ENCODE measurements at regions not wholly inside any gene's neighbourhood (a gene's known extent, or its start where the extent isn't known, plus 50 kb on each side); places are given as distances from the start of the nearest gene placed in this dataset.
A peak's percentile ranks its signal among the peaks of the same experiment; 100 is the strongest.

DNA sequence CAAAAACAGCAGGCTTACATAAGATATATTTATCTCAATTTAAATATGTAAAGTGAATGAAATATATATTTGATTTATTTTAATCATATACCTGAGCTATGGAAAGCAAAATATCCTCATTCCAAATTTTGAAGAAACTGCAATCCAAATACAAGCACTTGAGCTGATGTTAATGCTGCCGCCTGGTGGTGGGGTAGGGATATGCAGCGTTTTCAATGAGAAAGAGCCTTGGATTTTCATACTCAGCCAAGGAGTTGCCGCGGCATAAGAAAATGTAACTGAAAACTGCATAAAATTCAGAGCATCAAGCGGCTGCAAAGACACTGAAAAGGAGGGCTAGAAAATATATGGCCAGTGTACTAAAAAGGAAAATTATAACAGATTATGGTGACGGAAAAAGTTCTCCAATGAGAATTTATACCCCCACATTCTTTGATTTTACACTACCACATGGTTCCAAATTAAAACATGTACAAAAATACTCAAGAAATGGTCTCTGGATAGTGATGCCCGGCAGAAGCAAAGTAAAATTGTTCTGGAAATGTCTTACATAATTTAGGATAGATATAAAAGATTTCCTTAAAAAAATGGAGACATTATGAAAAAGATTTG, 660.3 kb upstream of the PITX2 start:
- TF ChIP-seq, protein P1, sequence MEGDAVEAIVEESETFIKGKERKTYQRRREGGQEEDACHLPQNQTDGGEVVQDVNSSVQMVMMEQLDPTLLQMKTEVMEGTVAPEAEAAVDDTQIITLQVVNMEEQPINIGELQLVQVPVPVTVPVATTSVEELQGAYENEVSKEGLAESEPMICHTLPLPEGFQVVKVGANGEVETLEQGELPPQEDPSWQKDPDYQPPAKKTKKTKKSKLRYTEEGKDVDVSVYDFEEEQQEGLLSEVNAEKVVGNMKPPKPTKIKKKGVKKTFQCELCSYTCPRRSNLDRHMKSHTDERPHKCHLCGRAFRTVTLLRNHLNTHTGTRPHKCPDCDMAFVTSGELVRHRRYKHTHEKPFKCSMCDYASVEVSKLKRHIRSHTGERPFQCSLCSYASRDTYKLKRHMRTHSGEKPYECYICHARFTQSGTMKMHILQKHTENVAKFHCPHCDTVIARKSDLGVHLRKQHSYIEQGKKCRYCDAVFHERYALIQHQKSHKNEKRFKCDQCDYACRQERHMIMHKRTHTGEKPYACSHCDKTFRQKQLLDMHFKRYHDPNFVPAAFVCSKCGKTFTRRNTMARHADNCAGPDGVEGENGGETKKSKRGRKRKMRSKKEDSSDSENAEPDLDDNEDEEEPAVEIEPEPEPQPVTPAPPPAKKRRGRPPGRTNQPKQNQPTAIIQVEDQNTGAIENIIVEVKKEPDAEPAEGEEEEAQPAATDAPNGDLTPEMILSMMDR (IDR thresholded peaks at IDR 0.05; ENCODE audit: poor library complexity): peak; percentile 77
- TF ChIP-seq EZH2 (IDR thresholded peaks at IDR 0.05; ENCODE audit: borderline replicate concordance): no peak
